IMR-90 (cell line): ENCODE measurements at regions not wholly inside any gene's neighbourhood (a gene's known extent, or its start where the extent isn't known, plus 50 kb on each side); places are given as distances from the start of the nearest gene placed in this dataset.

ENCODE experiments used
- ATAC-seq: fragments of 200-7000 bp; cut with Tn5 transposase; 2 replicates; pipeline ENCODE4 v1.9.1; 2020; ENCODE audit warnings: low read depth, mild to moderate bottlenecking, moderate library complexity
- BruUV-seq: library from RNA; stranded (reverse); fragments of 400-500 nt; replicated peaks from 2 replicates; lab custom pipeline; 2021; lab: Mats Ljungman, UMichigan
- CTCF ChIA-PET: fragments of 300-600 bp; formaldehyde crosslinking; extraction: SDS; loops from one replicate; lab custom pipeline; 2021; ENCODE audit warnings: antibody characterized with exemption; lab: Yijun Ruan, JAX
- POLR2A ChIA-PET: fragments of 300-600 bp; sonication (Branson Sonifier 250); formaldehyde crosslinking; loops from one replicate; lab custom pipeline; 2022; ENCODE audit warnings: antibody characterized with exemption; ENCODE audit not compliant: unreplicated experiment; lab: Charles Lee
- DNase-seq: peaks from one replicate; pipeline ENCODE4 v3.0.0; 2013
- H2AFZ ChIP-seq: replicated peaks from 2 replicates; pipeline ENCODE3; 2013; ENCODE audit warnings: low read length, mild to moderate bottlenecking; ENCODE audit not compliant: poor library complexity
- H2AK5ac ChIP-seq: 2 replicates; pipeline ENCODE4 v1.6.1; 2013; ENCODE audit warnings: low read depth, low read length, inconsistent platforms
- H2AK9ac ChIP-seq: replicated peaks from 2 replicates; pipeline ENCODE3; 2013; ENCODE audit warnings: mild to moderate bottlenecking, low read depth, low read length, moderate library complexity; ENCODE audit not compliant: poor library complexity
- H2BK120ac ChIP-seq: 2 replicates; pipeline ENCODE4 v1.6.1; 2013; ENCODE audit warnings: low read depth, low read length, inconsistent platforms
- H2BK15ac ChIP-seq: 3 replicates; pipeline ENCODE4 v1.6.1; 2013; ENCODE audit warnings: low read depth, low read length, inconsistent platforms
- H2BK20ac ChIP-seq: 2 replicates; pipeline ENCODE4 v1.6.1; 2013; ENCODE audit warnings: low read depth, mild to moderate bottlenecking, inconsistent platforms, low read length, moderate library complexity
- H2BK5ac ChIP-seq: 2 replicates; pipeline ENCODE4 v1.6.1; 2013; ENCODE audit warnings: mild to moderate bottlenecking, low read depth, low read length, inconsistent platforms; ENCODE audit not compliant: poor library complexity, severe bottlenecking
- H3K14ac ChIP-seq: replicated peaks from 2 replicates; pipeline ENCODE4 v1.6.1; 2013; ENCODE audit warnings: low read depth, low read length, inconsistent platforms
- H3K18ac ChIP-seq: 2 replicates; pipeline ENCODE4 v1.6.1; 2013; ENCODE audit warnings: low read depth, low read length, control low read depth
- H3K23ac ChIP-seq: 2 replicates; pipeline ENCODE4 v1.6.1; 2013; ENCODE audit warnings: low read depth, low read length, inconsistent platforms
- H3K27ac ChIP-seq: 2 replicates; pipeline ENCODE4 v1.5.1; 2013; ENCODE audit warnings: mild to moderate bottlenecking, control low read depth, low read length; ENCODE audit not compliant: insufficient read depth
- H3K27me3 ChIP-seq: 2 replicates; pipeline ENCODE4 v1.6.1; 2013; ENCODE audit warnings: low read length; ENCODE audit not compliant: control insufficient read depth, insufficient read depth
- H3K36me3 ChIP-seq: 2 replicates; pipeline ENCODE4 v1.6.1; 2013; ENCODE audit warnings: low read length, mixed read lengths; ENCODE audit not compliant: control insufficient read depth, insufficient read depth
- H3K4ac ChIP-seq: 2 replicates; pipeline ENCODE4 v1.6.1; 2013; ENCODE audit warnings: low read depth, low read length, inconsistent platforms
- H3K4me1 ChIP-seq: 2 replicates; pipeline ENCODE4 v1.6.1; 2013; ENCODE audit warnings: low read length, mixed read lengths; ENCODE audit not compliant: control insufficient read depth, insufficient read depth
- H3K4me2 ChIP-seq: 2 replicates; pipeline ENCODE4 v1.6.1; 2013; ENCODE audit warnings: low read depth, mild to moderate bottlenecking, control low read depth, low read length, moderate library complexity
- H3K4me3 ChIP-seq: 2 replicates; pipeline ENCODE4 v1.5.1; 2013; ENCODE audit warnings: low read depth, mild to moderate bottlenecking, control low read depth, low read length, moderate library complexity; ENCODE audit not compliant: insufficient read depth
- H3K56ac ChIP-seq: 2 replicates; pipeline ENCODE4 v1.6.1; 2013; ENCODE audit warnings: low read length, inconsistent platforms; ENCODE audit not compliant: insufficient read depth; ENCODE audit errors: extremely low read depth
- H3K79me1 ChIP-seq, 2 experiments: 2 replicates each; pipeline ENCODE4 v1.6.1; 2013; ENCODE audit warnings: low read length in 2 of 2, inconsistent platforms in 1 of 2, low read depth in 1 of 2
- H3K9ac ChIP-seq: 2 replicates; pipeline ENCODE4 v1.6.1; 2013; ENCODE audit warnings: low read depth, low read length, control low read depth
- H3K9me1 ChIP-seq: 2 replicates; pipeline ENCODE4 v1.6.1; 2013; ENCODE audit warnings: low read length, inconsistent platforms; ENCODE audit not compliant: insufficient read depth
- H3K9me3 ChIP-seq: 2 replicates; pipeline ENCODE4 v1.6.1; 2013; ENCODE audit warnings: low read length; ENCODE audit not compliant: control insufficient read depth, insufficient read depth
- H4K20me1 ChIP-seq: 2 replicates; pipeline ENCODE4 v1.6.1; 2013; ENCODE audit warnings: low read length, inconsistent platforms; ENCODE audit not compliant: insufficient read depth
- H4K5ac ChIP-seq: 2 replicates; pipeline ENCODE4 v1.6.1; 2013; ENCODE audit warnings: mild to moderate bottlenecking, low read depth, low read length, control low read depth
- H4K8ac ChIP-seq, 2 experiments: 2 replicates each; pipeline ENCODE4 v1.6.1; 2013; ENCODE audit warnings: low read depth in 2 of 2, low read length in 2 of 2, control low read depth in 1 of 2, inconsistent platforms in 1 of 2
- H4K91ac ChIP-seq: 2 replicates; pipeline ENCODE4 v1.6.1; 2013; ENCODE audit warnings: low read depth, low read length, inconsistent platforms; ENCODE audit not compliant: insufficient read depth
- BHLHE40 ChIP-seq: fragments of 150-350 bp; IDR thresholded peaks from 2 replicates; pipeline ENCODE4 v1.6.1; 2016; ENCODE audit warnings: mild to moderate bottlenecking, low read depth, low read length
- CEBPB ChIP-seq: IDR thresholded peaks from 2 replicates; pipeline ENCODE4 v1.6.1; 2012; ENCODE audit warnings: low read depth, low read length, improper control_type of control experiment
- CTCF ChIP-seq: conservative IDR thresholded peaks from 2 replicates; pipeline ENCODE4 v1.5.1; 2012; ENCODE audit warnings: mild to moderate bottlenecking, low read depth, low read length, improper control_type of control experiment
- ELK1 ChIP-seq: fragments of 150-350 bp; IDR thresholded peaks from 2 replicates; pipeline ENCODE4 v1.6.1; 2016; ENCODE audit warnings: low read depth, mild to moderate bottlenecking, low read length, moderate library complexity, borderline replicate concordance
- FOS ChIP-seq: fragments of 150-350 bp; IDR thresholded peaks from 2 replicates; pipeline ENCODE4 v1.6.1; 2016; ENCODE audit warnings: low read depth, low read length
- MAFK ChIP-seq: IDR thresholded peaks from 2 replicates; pipeline ENCODE4 v1.6.1; 2012; ENCODE audit warnings: low read depth, low read length, improper control_type of control experiment
- NFE2L2 ChIP-seq: fragments of 150-350 bp; IDR thresholded peaks from 2 replicates; pipeline ENCODE4 v1.6.1; 2016; ENCODE audit warnings: low read depth, mild to moderate bottlenecking, low read length
- RAD21 ChIP-seq: IDR thresholded peaks from 2 replicates; pipeline ENCODE4 v1.6.1; 2012; ENCODE audit warnings: low read length, improper control_type of control experiment
- RCOR1 ChIP-seq: IDR thresholded peaks from 2 replicates; pipeline ENCODE4 v1.6.1; 2012; ENCODE audit warnings: mild to moderate bottlenecking, low read length, improper control_type of control experiment; ENCODE audit not compliant: insufficient replicate concordance
- SMC3 ChIP-seq: fragments of 150-350 bp; IDR thresholded peaks from 2 replicates; pipeline ENCODE4 v1.6.1; 2016; ENCODE audit warnings: low read depth, mild to moderate bottlenecking, antibody characterized with exemption, low read length, moderate library complexity
- USF2 ChIP-seq: fragments of 150-350 bp; IDR thresholded peaks from 2 replicates; pipeline ENCODE4 v1.6.1; 2017; ENCODE audit warnings: mild to moderate bottlenecking, antibody characterized with exemption, low read length, low read depth
- WGBS, 2 experiments: methylation state at CpG; one replicate each; pipeline versions ENCODE4 v1.1.5 to v1.1.7; 2013; ENCODE audit warnings: missing lambda C conversion rate in 2 of 2; ENCODE audit not compliant: insufficient read length in 1 of 2; ENCODE audit errors: extremely low coverage in 2 of 2; 5-methylcytosine and 5-hydroxymethylcytosine counted together
- dilution Hi-C: fragments of 300-500 bp; cut with HindIII; formaldehyde crosslinking; loops from one replicate; pipeline ENCODE4 v1.14.3; 2018; ENCODE audit warnings: low sequenced_read_pairs; ENCODE audit not compliant: unreplicated experiment
- in situ Hi-C: fragments of 300-500 bp; cut with MboI; formaldehyde crosslinking; loops from 3 replicates; pipeline ENCODE4 v1.14.3; 2019; ENCODE audit warnings: low sequenced_read_pairs, inconsistent platforms, mixed read lengths
- intact Hi-C: fragments of 100-400 bp; cut with micrococcal nuclease; formaldehyde crosslinking; loops from 2 replicates; pipeline ENCODE4 v1.10.0; 2022

DNA sequence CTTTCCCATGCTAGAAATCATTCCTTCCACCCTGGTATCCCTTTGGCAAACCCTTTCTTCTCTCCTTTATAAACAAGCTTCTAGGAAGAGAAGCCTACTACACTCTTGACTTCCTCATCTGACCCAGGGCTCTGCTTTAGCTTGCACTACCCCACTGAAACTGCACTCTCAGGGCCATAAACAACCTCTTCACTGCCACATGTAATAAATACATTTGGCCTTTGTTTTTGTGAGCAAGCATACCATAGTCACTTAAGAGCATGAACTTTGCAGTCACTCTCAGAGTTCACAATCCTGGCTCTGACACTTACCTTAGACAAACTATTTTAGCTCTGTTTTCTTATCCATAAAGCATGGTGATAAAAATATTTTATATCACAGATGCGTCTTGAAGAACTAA lies 50.7 kb upstream of the USP38 start:
- BruUV-seq, result no TSS peak
- Histone ChIP-seq H3K9ac (no peak overlapping the region), H3K18ac (no peak overlapping the region), H4K20me1 (no peaks in the 10 kb centered on the region), H3K23ac (no peak overlapping the region), H3K4me1 (no peaks in the 10 kb centered on the region), H3K14ac (no peak overlapping the region), H3K4me3 (no peak overlapping the region), H2AK9ac (no peak overlapping the region), H3K36me3 (no peaks in the 10 kb centered on the region), H2AK5ac (no peak overlapping the region), H4K91ac (no peak overlapping the region), H2BK20ac (no peak overlapping the region), H3K79me1 (no peaks in the 10 kb centered on the region), H3K56ac (no peak overlapping the region), H2BK5ac (no peak overlapping the region), H2AFZ (no peak overlapping the region), H2BK120ac (no peak overlapping the region), H3K9me3 (no peaks in the 10 kb centered on the region), H3K9me1 (no peaks in the 10 kb centered on the region), H2BK15ac (no peak overlapping the region), H3K27me3 (no peaks in the 10 kb centered on the region), H4K5ac (no peak overlapping the region), H3K4me2 (no peak overlapping the region), H3K4ac (no peak overlapping the region), H4K8ac (no peak overlapping the region), H3K27ac (no peak overlapping the region)
- DNase-seq (no peak), ATAC-seq (no peak)
- CTCF ChIA-PET, result no interaction called here
- TF ChIP-seq MAFK (no peak), SMC3 (no peak), ELK1 (no peak), BHLHE40 (no peak), NFE2L2 (no peak), USF2 (no peak), CEBPB (no peak), RCOR1 (no peak), RAD21 (no peak), FOS (no peak), CTCF (no peak)
- intact Hi-C loops (no loop called here), in situ Hi-C loops (no loop called here), dilution Hi-C loops (no loop called here)
- no CpG with 5 or more reads among the region's 1 CpG for WGBS, 2 experiments
- POLR2A ChIA-PET, result no interaction called here
